ENCODE measurements at regions not wholly inside any gene's neighbourhood (a gene's known extent, or its start where the extent isn't known, plus 50 kb on each side); places are given as distances from the start of the nearest gene placed in this dataset.
A peak's percentile ranks its signal among the peaks of the same experiment; 100 is the strongest.
"Not testable (repeated sequence)": the region's sequence is repeated elsewhere in the genome, so short reads cannot be mapped to it uniquely, and the experiment has no call there.

DNA sequence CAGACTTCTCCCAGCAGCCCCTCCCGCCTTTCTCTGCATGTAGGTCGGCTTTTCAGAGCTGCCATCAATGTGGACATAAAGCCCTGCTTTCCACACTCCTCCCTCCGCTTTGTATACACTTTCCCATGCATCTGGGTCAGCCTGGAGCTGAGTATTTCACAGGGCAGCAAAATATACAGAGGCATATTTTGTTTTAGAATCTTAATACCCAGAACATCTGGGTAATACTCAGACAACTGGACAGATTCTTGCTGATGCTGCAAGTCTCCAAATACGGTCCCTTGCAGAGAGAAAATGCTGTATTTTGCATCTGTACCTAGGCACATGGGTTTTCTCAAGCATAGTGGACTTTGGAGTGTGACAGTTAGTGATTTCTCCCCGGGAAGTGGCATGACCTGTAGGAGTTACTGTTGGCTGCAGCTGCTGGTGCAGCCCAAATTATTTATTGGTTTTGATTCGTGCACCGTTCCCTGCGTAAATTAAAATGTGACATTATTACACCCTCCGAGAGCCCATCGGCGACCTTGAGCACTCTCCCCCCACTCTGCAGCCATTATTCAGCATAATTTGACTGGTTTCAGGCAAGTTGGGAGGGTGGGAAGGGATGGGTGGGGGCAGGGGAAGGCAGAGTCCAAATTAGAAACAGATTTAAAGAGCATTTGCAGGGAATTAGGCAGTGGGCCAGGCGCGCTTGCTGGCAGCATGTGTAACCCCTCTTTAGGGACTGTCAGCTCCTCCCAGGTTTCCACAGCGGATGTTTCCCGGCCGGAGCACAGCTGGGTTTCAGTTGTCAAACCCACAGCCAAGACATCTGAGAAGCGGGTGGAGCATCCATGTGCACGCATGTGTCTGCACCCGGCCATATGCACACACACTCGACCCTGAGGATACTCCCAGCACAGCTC is 100.8 kb downstream of the CPN2 start:
- peak; percentile 71 for DNase-seq

DNA sequence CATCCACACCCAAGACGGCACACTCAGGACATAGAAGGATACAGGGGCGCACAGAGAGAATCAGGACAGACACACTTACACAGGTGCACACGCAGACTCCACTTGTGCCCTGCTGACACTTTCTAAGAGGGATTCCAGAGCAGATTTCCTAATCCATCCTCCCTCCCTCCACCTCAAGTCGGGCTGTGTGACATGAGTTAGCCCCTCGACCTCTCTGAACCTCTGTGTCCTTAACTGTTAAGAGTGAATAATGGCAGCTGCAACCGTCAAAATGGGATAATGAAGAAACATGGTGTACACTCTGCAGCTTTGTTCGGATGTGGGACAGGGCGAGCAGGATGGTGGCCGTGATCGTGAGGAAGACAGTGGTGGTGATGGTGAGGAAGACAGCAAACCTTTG is 100.1 kb downstream of the CPN2 start:
- no peak for DNase-seq

DNA sequence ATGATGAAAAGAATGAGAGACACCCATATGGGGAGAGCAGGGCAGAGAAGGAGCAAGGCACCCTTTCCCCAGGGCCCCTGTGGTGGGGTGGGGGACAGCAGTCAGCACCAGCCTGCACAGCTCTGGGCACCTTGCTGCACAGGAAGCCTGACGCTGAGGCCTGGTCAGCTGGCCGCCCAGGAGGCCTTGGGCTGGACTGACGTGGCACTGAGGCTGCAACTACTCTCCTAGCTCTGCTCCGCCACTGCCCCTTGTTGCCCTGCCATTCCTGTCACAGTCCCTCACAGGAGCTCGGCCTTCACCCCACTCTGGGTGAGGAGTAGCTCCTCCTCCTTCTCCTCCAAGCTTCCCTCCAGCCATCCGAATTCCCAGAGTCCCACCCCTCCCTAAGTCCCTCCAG is 99.7 kb downstream of the CPN2 start:
- no peak for DNase-seq

DNA sequence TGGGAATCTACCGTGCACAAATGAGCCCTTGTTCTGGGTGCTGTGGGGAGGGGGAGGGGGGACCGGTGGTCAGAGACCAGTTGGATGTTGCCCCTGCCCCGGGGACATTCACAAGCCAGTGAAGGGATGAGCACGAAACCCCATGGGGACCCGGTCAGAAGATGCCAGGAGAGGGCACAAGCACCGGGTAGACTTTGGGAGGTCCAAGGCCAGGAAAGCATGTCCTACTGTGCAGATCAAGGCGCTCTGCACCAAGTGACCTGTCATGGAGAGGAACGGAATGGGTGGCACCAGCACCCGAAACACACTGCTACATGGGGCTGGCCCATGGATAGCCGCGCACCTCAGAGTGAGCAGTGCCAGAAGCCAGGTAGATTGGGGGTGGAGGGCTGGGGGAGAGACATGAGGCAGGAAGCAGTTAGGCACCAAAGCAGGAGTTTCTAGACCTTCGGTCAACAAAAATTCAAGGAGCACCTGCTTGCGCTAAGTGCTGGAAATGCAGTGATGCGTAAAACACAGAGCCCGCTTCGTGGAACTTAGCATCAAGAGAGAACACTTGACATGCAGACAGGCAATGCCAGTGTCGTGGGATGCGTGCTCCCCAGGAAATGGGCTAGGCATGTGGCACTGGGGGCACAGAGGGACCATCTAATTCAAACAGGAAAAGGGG is 99.1 kb downstream of the CPN2 start:
- DNase-seq, result no peak

DNA sequence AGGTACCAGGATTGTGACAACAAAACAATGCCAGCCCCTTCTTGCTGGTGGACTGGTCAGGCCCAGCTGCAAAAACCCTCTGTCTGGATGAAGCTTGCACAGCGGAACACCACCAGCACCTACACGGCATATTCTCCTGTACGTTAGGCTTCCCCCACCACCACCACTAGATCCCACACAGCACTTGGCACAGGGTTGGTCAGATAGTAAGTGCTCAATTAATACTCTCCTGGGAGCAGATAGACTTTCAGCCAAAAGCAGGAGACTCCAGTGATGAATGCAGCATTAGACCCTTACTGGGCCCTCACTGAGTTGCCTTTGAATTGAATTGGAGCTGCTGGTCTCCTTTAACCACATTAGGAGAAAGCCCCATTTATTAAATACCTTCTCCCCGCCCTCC is 97.9 kb downstream of the CPN2 start:
- no peak for DNase-seq

DNA sequence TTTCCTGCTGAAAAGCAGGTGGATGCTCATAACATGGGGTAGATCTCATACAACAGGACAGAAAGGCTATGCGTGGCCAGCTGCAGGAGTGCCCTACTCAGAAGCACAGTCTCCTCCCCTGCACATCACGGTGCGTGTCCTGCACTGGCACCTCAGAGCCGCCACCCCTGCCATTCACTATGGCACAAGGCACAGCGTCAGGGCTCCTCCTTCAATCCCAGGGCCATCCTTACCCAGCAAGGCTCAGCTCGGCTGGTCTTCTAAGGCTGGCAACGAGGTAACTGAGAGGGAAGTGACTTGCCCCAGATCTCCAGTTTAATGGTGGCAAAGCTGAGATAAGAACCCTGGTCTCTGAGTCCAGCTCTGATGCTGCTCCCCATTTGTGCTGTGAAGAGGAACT is 97.1 kb downstream of the CPN2 start:
- no peak for DNase-seq

DNA sequence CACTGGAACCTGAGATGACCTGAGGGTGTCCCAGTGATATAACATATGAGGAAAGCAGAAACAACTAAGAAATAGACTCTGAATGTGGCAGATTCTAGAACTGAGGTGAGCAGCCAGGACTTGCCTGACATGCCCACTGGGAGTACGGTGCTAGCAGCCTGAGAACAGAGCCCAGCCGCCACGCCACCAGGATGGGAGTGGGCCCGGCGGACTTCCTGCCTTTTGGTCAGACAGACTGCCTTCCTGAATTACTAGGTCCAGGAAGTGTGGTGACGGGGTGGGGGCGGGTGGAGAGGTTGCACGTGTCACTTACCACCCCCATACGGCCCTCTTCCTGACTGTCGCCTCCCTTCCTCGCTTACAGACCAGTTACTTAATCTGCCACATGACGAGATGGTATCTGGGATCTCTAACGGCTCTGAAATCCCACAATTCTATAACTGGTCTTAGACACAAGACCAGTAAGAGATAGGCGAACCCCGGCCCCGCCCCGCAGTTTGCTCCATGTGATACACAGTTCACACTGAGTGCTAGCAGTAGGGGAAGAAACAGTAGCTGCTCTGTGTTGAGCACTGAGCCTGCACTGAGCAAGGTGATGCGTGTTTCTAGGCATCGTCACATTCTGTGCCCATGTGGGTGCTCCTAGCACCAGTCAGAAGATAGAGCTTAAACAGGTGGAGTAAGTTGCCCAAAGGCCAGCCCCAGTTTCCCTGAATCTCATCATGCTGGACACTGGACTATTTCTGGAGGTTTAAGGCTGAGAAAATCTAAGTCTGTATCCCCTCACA is 95.7 kb downstream of the CPN2 start:
- DNase-seq, result no peak

DNA sequence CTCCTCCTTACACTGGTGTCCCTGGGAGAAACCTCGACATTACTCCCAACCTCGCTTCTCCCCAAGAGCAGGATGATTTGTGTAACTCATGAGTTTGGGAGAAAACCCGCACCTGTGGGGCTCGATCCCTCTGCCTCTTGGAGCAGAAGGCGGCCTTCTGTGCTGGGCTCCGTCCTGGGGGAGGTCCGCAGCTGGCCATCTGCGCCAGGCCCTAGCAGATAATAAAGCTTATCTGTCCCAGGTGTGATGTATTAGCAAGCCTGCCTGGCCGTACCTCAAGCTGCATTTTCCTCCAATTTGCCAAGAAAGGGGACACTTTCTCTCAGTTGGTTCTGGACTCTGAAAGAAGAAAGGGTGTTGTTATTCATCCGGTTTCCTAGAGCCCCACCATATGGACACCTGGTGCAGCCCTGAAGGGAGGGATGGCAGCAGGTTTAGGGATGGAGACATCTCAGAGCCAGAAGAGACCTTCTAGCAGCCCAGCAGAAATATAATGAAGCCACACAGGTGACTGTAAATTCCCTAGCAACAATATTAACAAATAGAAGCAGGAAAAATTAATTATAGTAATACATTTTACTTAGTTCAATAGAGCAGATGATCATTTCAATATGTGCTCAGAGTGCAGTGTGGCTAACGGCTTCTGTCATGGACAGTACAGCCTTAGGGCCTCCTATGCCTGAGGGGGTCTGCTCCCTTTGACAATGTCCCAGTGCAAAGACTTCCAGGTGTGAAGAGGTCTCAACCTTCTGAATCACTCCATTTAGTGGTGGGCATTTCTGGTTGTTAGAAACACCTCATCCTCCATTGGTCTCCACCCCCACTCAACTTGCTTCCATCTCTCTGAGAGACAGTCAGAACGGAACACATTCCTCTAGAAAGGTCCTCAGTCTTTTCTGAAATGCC is 94.8 kb downstream of the CPN2 start:
- DNase-seq, result no peak

DNA sequence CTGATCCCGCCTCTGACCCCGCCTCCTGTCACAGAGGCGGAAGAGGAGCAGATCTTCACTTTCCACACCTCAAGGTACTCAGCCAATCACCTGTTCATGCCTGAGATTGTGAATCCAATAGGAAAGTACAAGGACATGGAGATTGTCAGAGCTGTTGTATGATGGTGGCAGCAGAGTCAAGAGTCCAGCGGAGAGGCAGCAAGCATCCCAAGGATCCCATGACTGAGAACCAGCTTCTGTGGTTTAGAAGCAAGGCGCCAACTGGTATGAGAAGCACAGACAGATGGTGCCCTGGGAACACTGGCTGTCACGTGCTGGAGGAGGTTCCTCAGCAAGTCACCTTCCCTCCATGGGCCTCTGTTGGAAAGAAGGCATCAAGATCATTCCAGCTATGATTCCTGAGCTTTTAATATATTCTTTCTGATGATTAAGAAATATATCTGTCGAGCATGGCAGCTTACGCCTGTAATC is 93.9 kb downstream of the CPN2 start:
- no peak for DNase-seq

DNA sequence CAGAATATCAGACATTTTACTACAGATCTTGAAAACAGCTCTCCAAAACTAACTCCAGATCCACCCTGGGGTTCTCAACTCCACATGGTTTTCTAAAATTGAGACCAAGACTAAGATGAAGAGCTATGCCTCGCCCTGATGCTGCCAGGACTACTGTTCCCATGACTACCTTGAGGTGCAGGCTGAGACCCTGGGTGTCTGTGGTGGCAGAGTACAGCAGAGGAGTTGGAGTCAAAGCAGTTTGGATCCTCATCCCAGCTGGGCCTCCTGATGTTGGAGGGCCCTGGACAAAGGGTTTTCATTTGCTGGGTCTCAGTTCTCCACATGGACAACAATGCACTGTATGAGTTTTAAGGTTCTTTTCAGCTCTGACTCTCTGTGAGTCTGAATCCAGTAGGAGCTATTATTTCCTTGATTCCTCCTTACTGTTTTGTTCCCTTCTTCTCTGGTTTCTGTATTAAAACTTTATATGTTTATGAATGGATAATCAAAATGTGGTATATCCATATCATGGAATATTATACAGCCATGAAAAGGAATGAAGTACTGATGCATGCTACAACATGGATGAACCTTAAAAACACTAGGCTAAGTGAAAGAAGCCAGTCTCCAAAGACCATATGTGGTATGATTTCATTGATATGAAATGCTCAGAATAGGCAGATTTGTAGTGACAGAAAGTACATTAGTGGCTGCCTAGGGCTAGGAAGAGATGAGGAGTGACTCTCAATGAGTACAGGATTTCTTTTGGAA is 93.0 kb downstream of the CPN2 start:
- DNase-seq, result no peak

DNA sequence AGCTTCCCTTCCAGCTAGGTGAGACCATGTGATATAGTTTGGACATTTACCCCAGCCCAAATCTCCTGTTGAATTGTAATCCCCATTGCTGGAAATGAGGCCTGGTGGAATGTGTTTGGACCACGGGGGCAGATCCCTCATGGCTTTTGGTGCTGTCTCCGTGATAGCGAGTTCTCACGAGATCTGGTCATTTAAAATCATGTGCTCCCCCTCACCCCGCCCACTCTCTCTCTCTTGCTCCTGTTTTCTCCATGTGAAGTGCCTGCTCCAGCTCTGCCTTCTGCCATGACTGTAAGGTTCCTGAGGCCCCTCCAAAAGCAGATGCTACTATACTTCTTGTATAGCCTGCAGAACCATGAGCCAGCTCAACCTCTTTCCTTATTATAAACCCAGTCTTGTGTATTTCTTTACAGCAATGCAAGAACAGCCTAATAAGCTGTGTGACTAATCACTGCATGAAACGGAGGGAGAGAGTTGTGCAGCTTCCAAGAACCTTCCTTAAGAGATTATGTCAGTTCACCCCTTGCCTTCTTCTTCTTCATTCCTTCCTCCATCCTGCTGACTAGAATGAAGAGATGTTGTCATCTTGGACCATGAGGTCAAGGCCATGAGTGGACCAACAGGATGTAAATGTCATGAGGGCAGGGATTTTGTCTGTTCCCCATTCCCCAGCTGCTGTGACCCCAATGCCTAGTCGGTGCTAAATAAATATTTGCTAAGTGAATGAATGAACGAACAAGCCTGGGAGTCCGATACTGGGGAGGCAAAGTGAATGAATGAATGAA is 91.0 kb downstream of the CPN2 start:
- DNase-seq, result no peak

DNA sequence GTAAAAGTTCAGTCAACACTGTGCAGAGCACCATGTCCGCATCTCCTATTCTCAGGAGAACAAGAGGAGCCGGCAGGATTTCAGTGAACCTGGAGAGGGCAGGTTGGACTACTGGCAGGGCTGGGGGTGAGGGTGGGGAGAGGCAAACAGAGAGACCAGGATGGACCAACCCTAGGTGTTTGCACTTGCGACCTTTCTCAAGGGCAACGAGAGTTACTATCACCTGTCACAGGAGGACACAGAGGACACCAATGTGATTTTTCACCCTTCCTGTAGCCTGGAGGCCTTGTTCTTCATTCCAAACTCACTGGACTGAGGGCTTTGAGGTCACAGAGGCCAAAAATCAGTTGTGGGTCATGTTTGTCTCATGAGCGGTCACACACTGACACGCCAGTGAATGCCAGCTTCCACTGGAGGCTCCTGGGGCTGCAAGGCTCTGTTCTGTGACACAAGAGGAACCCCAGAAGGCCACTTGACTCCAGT is 89.5 kb downstream of the CPN2 start:
- DNase-seq, result no peak

DNA sequence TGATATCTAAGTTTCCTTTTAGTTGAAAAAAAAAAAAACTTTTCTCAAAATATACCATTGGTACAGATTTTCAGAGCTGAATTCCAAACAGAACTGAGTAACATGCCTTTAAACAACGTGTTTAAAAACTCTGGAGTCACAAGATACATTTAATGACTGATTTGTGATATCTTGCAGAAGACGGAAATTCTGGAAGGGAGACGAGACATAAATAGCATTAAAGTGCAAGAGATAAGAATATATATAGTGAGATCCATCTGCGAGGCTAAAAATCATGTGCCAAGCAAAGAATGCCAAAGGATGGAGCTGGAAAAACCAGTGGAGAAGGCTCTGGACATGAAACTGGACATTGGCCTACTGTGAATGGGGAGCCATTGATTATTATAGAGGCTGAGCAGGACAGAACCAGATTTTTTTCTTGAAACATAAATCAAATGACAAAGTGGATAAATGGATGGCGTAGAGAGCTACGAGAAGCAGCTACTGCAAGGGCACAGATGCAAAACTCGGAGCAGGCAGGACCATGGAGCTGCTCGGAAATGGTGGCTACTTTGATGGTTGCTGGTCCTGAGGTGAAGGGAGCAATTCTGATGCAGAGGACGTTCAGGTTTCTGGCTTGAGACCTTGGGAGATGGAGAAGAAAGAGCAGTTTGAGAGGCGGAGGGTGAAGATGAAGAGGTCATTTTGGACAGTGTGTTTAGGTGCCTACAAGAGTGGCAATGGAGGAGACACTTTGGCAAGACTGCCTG is 88.8 kb downstream of the CPN2 start:
- no peak for DNase-seq

DNA sequence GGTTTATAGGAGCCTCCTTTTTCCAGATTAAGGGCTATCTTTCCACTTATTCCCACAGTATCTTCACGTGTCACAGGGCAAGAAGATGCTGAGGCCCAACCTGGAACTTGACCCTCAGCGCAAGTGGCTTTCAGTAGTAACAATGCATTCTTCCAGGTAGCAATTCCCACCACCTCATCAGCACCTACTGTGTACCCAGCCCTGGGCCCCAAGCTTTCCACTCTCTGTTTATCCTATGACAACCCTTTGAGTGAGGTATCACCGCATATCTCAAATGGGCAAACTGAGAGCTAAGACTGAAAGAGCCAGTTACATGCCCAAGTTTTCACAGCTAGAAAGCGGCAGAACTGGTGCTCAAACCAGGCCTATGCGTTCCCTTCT is 88.2 kb downstream of the CPN2 start:
- no peak for DNase-seq

DNA sequence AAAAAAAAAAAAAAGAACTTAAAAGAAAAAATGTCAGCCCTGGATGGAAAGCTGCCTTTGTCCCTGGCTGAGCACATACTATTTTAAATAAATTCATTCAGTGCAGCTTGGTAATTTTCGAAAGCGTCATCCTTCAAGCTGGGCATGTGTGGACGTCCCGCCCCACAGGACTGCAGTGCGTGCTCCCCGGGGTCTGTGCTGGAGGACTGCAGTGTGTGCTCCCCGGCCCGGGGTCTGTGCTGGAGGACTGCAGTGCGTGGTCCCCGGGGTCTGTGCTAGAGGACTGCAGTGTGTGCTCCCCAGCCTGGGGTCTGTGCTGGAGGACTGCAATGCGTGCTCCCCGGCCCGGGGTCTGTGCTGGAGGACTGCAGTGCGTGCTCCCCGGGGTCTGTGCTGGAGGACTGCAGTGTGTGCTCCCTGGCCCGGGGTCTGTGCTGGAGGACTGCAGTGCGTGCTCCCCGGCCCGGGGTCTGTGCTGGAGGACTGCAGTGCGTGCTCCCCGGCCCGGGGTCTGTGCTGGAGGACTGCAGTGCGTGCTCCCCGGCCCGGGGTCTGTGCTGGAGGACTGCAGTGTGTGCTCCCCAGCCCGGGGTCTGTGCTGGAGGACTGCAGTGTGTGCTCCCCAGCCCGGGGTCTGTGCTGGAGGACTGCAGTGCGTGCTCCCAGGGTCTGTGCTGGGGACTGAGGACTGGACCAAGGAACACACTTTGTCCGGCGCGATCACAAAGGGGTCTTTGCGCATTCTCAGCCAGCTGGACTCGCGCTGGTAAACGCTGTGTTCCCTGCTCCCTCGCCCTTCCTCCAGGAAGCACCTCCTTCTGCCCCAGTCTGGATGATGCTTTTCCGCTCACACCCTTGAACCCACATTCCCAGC is 86.3 kb downstream of the CPN2 start:
- not testable (repeated sequence) for DNase-seq

DNA sequence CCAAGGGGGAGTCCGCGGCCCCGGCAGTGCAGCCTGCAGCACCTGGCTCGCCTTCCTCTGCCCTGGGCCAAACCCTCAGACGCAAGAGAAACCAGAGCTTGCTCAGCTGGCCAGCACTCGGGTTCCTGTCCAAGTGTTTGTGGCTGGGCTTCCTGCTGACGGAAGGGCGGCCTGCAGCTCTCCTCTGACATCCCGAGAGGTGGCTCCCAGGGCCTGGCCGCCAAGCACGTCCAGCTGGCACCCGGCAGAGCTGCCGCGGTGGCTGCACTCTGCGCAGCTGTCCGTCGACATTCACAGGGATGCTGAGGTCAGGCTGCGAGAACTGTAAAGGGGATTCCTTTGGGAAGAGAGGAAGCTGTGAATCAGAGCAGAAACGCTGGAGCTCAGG is 85.6 kb downstream of the CPN2 start:
- DNase-seq, result no peak

DNA sequence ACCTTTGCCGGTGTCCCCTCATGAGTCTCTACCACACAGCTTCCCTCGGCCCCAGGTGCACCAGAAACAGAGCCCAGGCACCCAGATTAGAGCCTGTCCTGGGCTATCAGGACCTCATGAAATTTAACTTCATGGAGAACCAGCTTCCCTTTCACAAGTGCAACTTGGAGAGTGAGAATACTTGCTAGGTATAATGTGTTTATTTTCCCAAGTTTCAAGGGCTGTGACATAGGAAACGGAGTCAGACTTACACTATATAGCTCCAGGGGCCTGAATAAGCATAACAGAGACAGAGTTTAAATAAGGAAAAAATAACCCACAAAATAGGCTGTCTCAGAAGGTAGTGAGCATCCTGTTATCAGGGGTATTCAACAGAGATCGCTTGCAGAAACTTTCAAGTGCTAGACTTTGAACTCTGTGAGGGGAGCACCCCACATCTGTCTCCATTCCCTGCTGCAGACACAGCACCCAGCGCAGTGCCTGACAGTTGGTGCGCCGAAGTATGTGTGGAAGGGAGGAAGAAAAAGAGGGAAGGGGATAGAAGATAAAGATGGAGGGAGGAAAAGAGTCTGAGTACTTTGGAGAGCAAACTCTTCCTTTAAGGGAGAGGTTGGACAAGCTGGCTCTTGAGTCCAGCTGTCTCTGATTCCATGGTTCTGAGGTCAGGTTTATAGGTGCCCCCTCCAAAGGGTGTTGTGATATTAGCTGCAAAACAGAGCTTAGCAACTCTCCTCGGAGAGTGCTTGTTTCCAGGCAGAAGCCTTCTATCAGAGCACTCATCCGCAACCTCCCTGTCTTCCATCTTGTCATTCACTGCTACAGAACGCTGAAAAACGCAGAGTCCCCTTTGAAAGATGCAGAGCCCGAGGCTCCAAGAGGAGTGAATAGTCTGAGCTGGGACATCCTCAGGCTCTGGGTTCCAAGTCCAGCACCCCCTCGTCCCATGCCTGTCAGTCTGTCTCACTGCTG is 84.8 kb downstream of the CPN2 start:
- DNase-seq, result no peak

All from COR-L47 (cell line).